CD4-positive, alpha-beta T cell (primary cell): ENCODE measurements at regions not wholly inside any gene's neighbourhood (a gene's known extent, or its start where the extent isn't known, plus 50 kb on each side); places are given as distances from the start of the nearest gene placed in this dataset.

ENCODE experiments used
- ATAC-seq: fragments of 200-7000 bp; cut with Tn5 transposase; one replicate; pipeline ENCODE4 v1.10.0; 2022; ENCODE audit warnings: mild to moderate bottlenecking; ENCODE audit not compliant: poor library complexity
- CTCF ChIA-PET: fragments of 350-600 bp; sonication (Branson Sonifier 250); formaldehyde crosslinking; loops from one replicate; lab custom pipeline; 2021; ENCODE audit warnings: antibody characterized with exemption, inconsistent platforms; lab: Charles Lee
- POLR2A ChIA-PET: fragments of 350-600 bp; sonication (Branson Sonifier 250); formaldehyde crosslinking; loops from one replicate; lab custom pipeline; 2021; ENCODE audit warnings: antibody characterized with exemption, inconsistent platforms; lab: Charles Lee
- DNase-seq, 14 experiments: peaks; one replicate each; pipeline ENCODE4 v3.0.0-alpha.2; 2013 to 2020; ENCODE audit warnings: mixed read lengths in 2 of 14
- H3K27ac ChIP-seq, 2 donors: one replicate each; pipeline versions ENCODE4 v1.5.1 to v1.7.0; 2013; ENCODE audit warnings: low read length in 2 of 2, low read depth in 1 of 2, mild to moderate bottlenecking in 1 of 2
- H3K27me3 ChIP-seq, 2 experiments: 1 replicate in 1 of 2; 2 replicates in 1 of 2; pipeline versions ENCODE4 v1.6.1 to v1.7.0; 2013; ENCODE audit warnings: low read length in 2 of 2, control low read depth in 1 of 2, mild to moderate bottlenecking in 1 of 2, moderate library complexity in 1 of 2; ENCODE audit not compliant: insufficient read depth in 2 of 2, control insufficient read depth in 1 of 2
- H3K36me3 ChIP-seq: one replicate; pipeline ENCODE4 v1.6.1; 2013; ENCODE audit warnings: low read length, control low read depth; ENCODE audit not compliant: insufficient read depth
- H3K4me1 ChIP-seq: one replicate; pipeline ENCODE4 v1.6.1; 2013; ENCODE audit warnings: low read length, control low read depth; ENCODE audit not compliant: insufficient read depth
- H3K4me3 ChIP-seq: one replicate; pipeline ENCODE4 v1.5.1; 2013; ENCODE audit warnings: mild to moderate bottlenecking, low read length, moderate library complexity
- H3K9me3 ChIP-seq, 2 experiments: 1 replicate in 1 of 2; 2 replicates in 1 of 2; pipeline versions ENCODE4 v1.6.1 to v1.7.0; 2013; ENCODE audit warnings: low read length in 2 of 2, mild to moderate bottlenecking in 2 of 2, control low read depth in 1 of 2, moderate library complexity in 1 of 2; ENCODE audit not compliant: control insufficient read depth in 1 of 2, insufficient read depth in 1 of 2
- H3K27ac Mint-ChIP-seq: one replicate; pipeline ENCODE4 v1.8.0; 2020; ENCODE audit warnings: mixed read lengths
- H3K27me3 Mint-ChIP-seq: one replicate; pipeline ENCODE4 v1.8.0; 2021; ENCODE audit warnings: mixed read lengths
- H3K36me3 Mint-ChIP-seq: one replicate; pipeline ENCODE4 v1.8.0; 2021; ENCODE audit warnings: low read depth, mixed read lengths
- H3K4me1 Mint-ChIP-seq: one replicate; pipeline ENCODE4 v1.8.0; 2021; ENCODE audit warnings: low read depth, mixed read lengths
- H3K4me3 Mint-ChIP-seq: one replicate; pipeline ENCODE4 v1.8.0; 2020; ENCODE audit warnings: mild to moderate bottlenecking, mixed read lengths
- H3K9me3 Mint-ChIP-seq: one replicate; pipeline ENCODE4 v1.8.0; 2020; ENCODE audit warnings: mixed read lengths
- intact Hi-C, 2 experiments: fragments of 100-400 bp; cut with DNase I in 1 of 2; cut with micrococcal nuclease in 1 of 2; formaldehyde crosslinking; loops; one replicate each; pipeline versions ENCODE4 v1.15.1 to v1.9.0; 2023 to 2025; cut with DNase I, micrococcal nuclease
- TF ChIP-seq, protein P1 (sequence below): fragments of 200-600 bp; IDR thresholded peaks from one replicate; pipeline ENCODE4 v1.8.0; 2022; ENCODE audit warnings: antibody characterized with exemption, mild to moderate bottlenecking

DNA sequence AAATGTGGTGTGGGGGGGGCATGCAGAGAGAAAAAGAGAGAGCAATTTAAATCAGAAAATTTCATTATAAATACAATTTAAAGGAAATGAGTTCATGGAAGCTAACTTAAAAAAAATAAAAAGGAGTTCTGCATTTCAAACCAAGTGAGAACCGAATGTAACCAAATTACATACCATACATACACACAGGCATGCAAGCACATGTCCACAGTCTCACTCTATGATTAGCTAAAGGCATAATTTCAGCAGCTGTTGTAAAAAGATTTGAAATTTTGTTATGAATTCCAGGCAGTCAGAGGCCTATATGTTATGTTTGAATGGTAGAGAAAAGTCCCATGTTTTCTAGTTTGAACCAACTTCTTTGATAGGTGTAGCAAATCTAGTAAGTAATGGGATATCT lies 611.6 kb upstream of the ADGRL3 start:
- no peak overlapping the region for H3K4me3 Mint-ChIP-seq
- H3K27ac Mint-ChIP-seq, result no peak overlapping the region
- no peaks in the 10 kb centered on the region for H3K27me3 Mint-ChIP-seq
- H3K9me3 ChIP-seq, result peaks cover 0 to 6% of the 10 kb centered on the region in 2 experiments
- H3K36me3 Mint-ChIP-seq, result no peaks in the 10 kb centered on the region
- no peak overlapping the region for H3K4me3 ChIP-seq
- DNase-seq, result no peak
- TF ChIP-seq, protein P1, sequence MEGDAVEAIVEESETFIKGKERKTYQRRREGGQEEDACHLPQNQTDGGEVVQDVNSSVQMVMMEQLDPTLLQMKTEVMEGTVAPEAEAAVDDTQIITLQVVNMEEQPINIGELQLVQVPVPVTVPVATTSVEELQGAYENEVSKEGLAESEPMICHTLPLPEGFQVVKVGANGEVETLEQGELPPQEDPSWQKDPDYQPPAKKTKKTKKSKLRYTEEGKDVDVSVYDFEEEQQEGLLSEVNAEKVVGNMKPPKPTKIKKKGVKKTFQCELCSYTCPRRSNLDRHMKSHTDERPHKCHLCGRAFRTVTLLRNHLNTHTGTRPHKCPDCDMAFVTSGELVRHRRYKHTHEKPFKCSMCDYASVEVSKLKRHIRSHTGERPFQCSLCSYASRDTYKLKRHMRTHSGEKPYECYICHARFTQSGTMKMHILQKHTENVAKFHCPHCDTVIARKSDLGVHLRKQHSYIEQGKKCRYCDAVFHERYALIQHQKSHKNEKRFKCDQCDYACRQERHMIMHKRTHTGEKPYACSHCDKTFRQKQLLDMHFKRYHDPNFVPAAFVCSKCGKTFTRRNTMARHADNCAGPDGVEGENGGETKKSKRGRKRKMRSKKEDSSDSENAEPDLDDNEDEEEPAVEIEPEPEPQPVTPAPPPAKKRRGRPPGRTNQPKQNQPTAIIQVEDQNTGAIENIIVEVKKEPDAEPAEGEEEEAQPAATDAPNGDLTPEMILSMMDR, result no peak
- ATAC-seq, result no peak
- intact Hi-C loops, result no loop called here
- no peaks in the 10 kb centered on the region for H3K36me3 ChIP-seq
- CTCF ChIA-PET, result no interaction called here
- no peak overlapping the region for H3K27ac ChIP-seq
- peaks cover 12% of the 10 kb centered on the region for H3K9me3 Mint-ChIP-seq
- H3K4me1 ChIP-seq, result no peaks in the 10 kb centered on the region
- H3K27me3 ChIP-seq, result no peaks in the 10 kb centered on the region
- no peaks in the 10 kb centered on the region for H3K4me1 Mint-ChIP-seq
- POLR2A ChIA-PET, result interaction anchor here (0.7 kb wide), 1 partner anchor 24 kb away, joined by 3 read pairs; no protein-coding TSS in a partner anchor

- Histone ChIP-seq H3K4me1 (no peaks in the 10 kb centered on the region), H3K27ac (no peak overlapping the region), H3K9me3 (peaks cover 0 to 6% of the 10 kb centered on the region in 2 experiments), H3K27me3 (no peaks in the 10 kb centered on the region), H3K4me3 (no peak overlapping the region), H3K36me3 (no peaks in the 10 kb centered on the region)
- H3K4me3 Mint-ChIP-seq, result no peak overlapping the region
- intact Hi-C loops, result no loop called here
- TF ChIP-seq, protein P1, result no peak
- DNase-seq (no peak), ATAC-seq (no peak)
- no peaks in the 10 kb centered on the region for H3K27me3 Mint-ChIP-seq
- ChIA-PET POLR2A (no interaction called here), CTCF (no interaction called here)
- no peak overlapping the region for H3K27ac Mint-ChIP-seq
- H3K36me3 Mint-ChIP-seq, result no peaks in the 10 kb centered on the region
- no peaks in the 10 kb centered on the region for H3K4me1 Mint-ChIP-seq
- peaks cover 11% of the 10 kb centered on the region for H3K9me3 Mint-ChIP-seq
These were observed 610.7 kb upstream of the ADGRL3 start for GRCh38 chr4:60589425-60589824.

DNA sequence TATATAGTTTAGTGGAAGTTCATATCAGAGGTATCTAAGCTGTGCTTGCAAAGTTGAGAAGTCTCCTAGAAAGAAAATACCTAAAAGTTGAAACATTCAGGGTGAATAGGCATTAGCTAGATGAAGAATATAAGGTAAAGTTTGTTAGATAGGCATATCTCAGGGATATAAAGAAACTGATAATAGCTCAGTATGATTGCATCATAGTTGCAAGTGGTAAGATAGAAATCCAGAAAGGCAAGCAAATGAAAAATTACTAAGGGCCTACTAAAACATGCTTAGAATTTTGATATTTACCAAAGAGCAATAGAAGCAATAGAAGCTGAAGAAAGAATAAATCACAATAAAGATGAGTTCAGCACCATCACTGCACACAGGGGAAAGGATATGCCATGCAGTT lies 610.0 kb upstream of the ADGRL3 start:
- no peak overlapping the region for H3K27ac ChIP-seq
- ChIA-PET CTCF (no interaction called here), POLR2A (no interaction called here)
- H3K9me3 Mint-ChIP-seq, result peaks cover 13% of the 10 kb centered on the region
- no peaks in the 10 kb centered on the region for H3K36me3 Mint-ChIP-seq
- H3K27ac Mint-ChIP-seq, result no peak overlapping the region
- H3K27me3 ChIP-seq, result no peaks in the 10 kb centered on the region
- no peak for DNase-seq
- peaks cover 0 to 6% of the 10 kb centered on the region in 2 experiments for H3K9me3 ChIP-seq
- no peak overlapping the region for H3K4me3 ChIP-seq
- no peak overlapping the region for H3K4me3 Mint-ChIP-seq
- intact Hi-C loops, result no loop called here
- no peak for ATAC-seq
- H3K27me3 Mint-ChIP-seq, result no peaks in the 10 kb centered on the region
- no peaks in the 10 kb centered on the region for H3K4me1 Mint-ChIP-seq
- no peaks in the 10 kb centered on the region for H3K36me3 ChIP-seq
- TF ChIP-seq, protein P1, result no peak
- H3K4me1 ChIP-seq, result no peaks in the 10 kb centered on the region
